H9 (cell line): ENCODE measurements at regions not wholly inside any gene's neighbourhood (a gene's known extent, or its start where the extent isn't known, plus 50 kb on each side); places are given as distances from the start of the nearest gene placed in this dataset.
"Not testable (repeated sequence)": the region's sequence is repeated elsewhere in the genome, so short reads cannot be mapped to it uniquely, and the experiment has no call there.

ENCODE experiments used
- DNase-seq: peaks from one replicate; pipeline ENCODE4 v3.0.0-alpha.2; 2017
- H2AFZ ChIP-seq: one replicate; pipeline ENCODE4 v1.6.1; 2013; ENCODE audit warnings: mild to moderate bottlenecking, low read length, control low read depth, moderate library complexity
- H2AK5ac ChIP-seq: 2 replicates; pipeline ENCODE4 v1.6.1; 2013; ENCODE audit warnings: low read length, control low read depth, mixed read lengths; ENCODE audit not compliant: insufficient read length
- H2BK120ac ChIP-seq: one replicate; pipeline ENCODE4 v1.6.1; 2013; ENCODE audit warnings: low read depth, mild to moderate bottlenecking, low read length, control low read depth, inconsistent platforms; ENCODE audit not compliant: poor library complexity, severe bottlenecking
- H2BK12ac ChIP-seq: 2 replicates; pipeline ENCODE4 v1.6.1; 2013; ENCODE audit warnings: low read length, control low read depth, mixed read lengths, low read depth; ENCODE audit not compliant: insufficient read length
- H2BK15ac ChIP-seq: 2 replicates; pipeline ENCODE4 v1.6.1; 2013; ENCODE audit warnings: low read depth, low read length, control low read depth
- H2BK20ac ChIP-seq: one replicate; pipeline ENCODE4 v1.6.1; 2013; ENCODE audit warnings: low read depth, mild to moderate bottlenecking, low read length, control low read depth, inconsistent platforms; ENCODE audit not compliant: poor library complexity, severe bottlenecking
- H2BK5ac ChIP-seq: 2 replicates; pipeline ENCODE4 v1.6.1; 2013; ENCODE audit warnings: low read length, control low read depth, mixed read lengths; ENCODE audit not compliant: insufficient read length
- H3K14ac ChIP-seq: 2 replicates; pipeline ENCODE4 v1.6.1; 2013; ENCODE audit warnings: low read length, control low read depth; ENCODE audit not compliant: insufficient read depth
- H3K18ac ChIP-seq: 2 replicates; pipeline ENCODE4 v1.6.1; 2013; ENCODE audit warnings: low read depth, mild to moderate bottlenecking, mixed read lengths, low read length, control low read depth; ENCODE audit not compliant: insufficient read length
- H3K23ac ChIP-seq: 2 replicates; pipeline ENCODE4 v1.6.1; 2013; ENCODE audit warnings: low read length, control low read depth, mixed read lengths, low read depth; ENCODE audit not compliant: insufficient read length
- H3K23me2 ChIP-seq: 2 replicates; pipeline ENCODE4 v1.6.1; 2013; ENCODE audit warnings: low read depth, mild to moderate bottlenecking, mixed read lengths, low read length, control low read depth; ENCODE audit not compliant: insufficient read length, poor library complexity, severe bottlenecking
- H3K27ac ChIP-seq: 2 replicates; pipeline ENCODE4 v1.5.1; 2013; ENCODE audit warnings: low read length, control low read depth, mixed read lengths, low read depth; ENCODE audit not compliant: insufficient read length
- H3K27me3 ChIP-seq: 2 replicates; pipeline ENCODE4 v1.6.1; 2013; ENCODE audit warnings: low read length, control low read depth, inconsistent platforms; ENCODE audit not compliant: insufficient read depth
- H3K4ac ChIP-seq: 2 replicates; pipeline ENCODE4 v1.6.1; 2013; ENCODE audit warnings: low read depth, mild to moderate bottlenecking, control low read depth, inconsistent platforms, low read length, moderate library complexity
- H3K4me1 ChIP-seq: 2 replicates; pipeline ENCODE4 v1.6.1; 2013; ENCODE audit warnings: low read length, control low read depth, inconsistent platforms; ENCODE audit not compliant: insufficient read depth
- H3K4me2 ChIP-seq: 2 replicates; pipeline ENCODE4 v1.6.1; 2013; ENCODE audit warnings: low read length, control low read depth, mixed read lengths; ENCODE audit not compliant: insufficient read length, insufficient read depth
- H3K56ac ChIP-seq: 2 replicates; pipeline ENCODE4 v1.6.1; 2013; ENCODE audit warnings: low read depth, mild to moderate bottlenecking, mixed read lengths, low read length, control low read depth; ENCODE audit not compliant: insufficient read length
- H3K79me1 ChIP-seq: 2 replicates; pipeline ENCODE4 v1.6.1; 2013; ENCODE audit warnings: low read depth, mild to moderate bottlenecking, moderate library complexity, low read length, control low read depth, inconsistent platforms; ENCODE audit not compliant: insufficient read depth, poor library complexity, severe bottlenecking
- H3K79me2 ChIP-seq: 2 replicates; pipeline ENCODE4 v1.6.1; 2013; ENCODE audit warnings: low read length, control low read depth, inconsistent platforms; ENCODE audit not compliant: insufficient read depth
- H3K9ac ChIP-seq: 2 replicates; pipeline ENCODE4 v1.6.1; 2013; ENCODE audit warnings: low read length, control low read depth, mixed read lengths; ENCODE audit not compliant: insufficient read length; ENCODE audit errors: extremely low read depth
- H3K9me3 ChIP-seq: one replicate; pipeline ENCODE4 v1.6.1; 2013; ENCODE audit warnings: low read depth, low read length, inconsistent platforms; ENCODE audit not compliant: control insufficient read depth
- H3T11ph ChIP-seq: one replicate; pipeline ENCODE4 v1.6.1; 2013; ENCODE audit warnings: mild to moderate bottlenecking, low read length, control low read depth, inconsistent platforms
- H4K20me1 ChIP-seq: one replicate; pipeline ENCODE4 v1.6.1; 2013; ENCODE audit not compliant: control insufficient read depth, insufficient read length, insufficient read depth
- H4K5ac ChIP-seq: 2 replicates; pipeline ENCODE4 v1.6.1; 2013; ENCODE audit warnings: low read depth, mild to moderate bottlenecking, mixed read lengths, low read length, control low read depth; ENCODE audit not compliant: insufficient read length
- H4K8ac ChIP-seq: replicated peaks from 2 replicates; pipeline ENCODE4 v1.6.1; 2013; ENCODE audit warnings: low read length, control low read depth, mixed read lengths, low read depth; ENCODE audit not compliant: insufficient read length
- H4K91ac ChIP-seq: 2 replicates; pipeline ENCODE4 v1.6.1; 2013; ENCODE audit warnings: low read depth, mild to moderate bottlenecking, moderate library complexity, mixed read lengths, low read length, control low read depth; ENCODE audit not compliant: insufficient read length
- H3K27ac Mint-ChIP-seq, 3 experiments: 2 replicates in 2 of 3; 3 replicates in 1 of 3; pipeline ENCODE4 v1.8.0; 2020 to 2021; ENCODE audit warnings: mixed read lengths in 3 of 3, mild to moderate bottlenecking in 1 of 3, moderate library complexity in 1 of 3
- H3K27me3 Mint-ChIP-seq: 2 replicates; pipeline ENCODE4 v1.8.0; 2021; ENCODE audit warnings: low read depth, mild to moderate bottlenecking, moderate library complexity, mixed read lengths
- H3K36me3 Mint-ChIP-seq, 3 experiments: 2 replicates in 2 of 3; 3 replicates in 1 of 3; pipeline ENCODE4 v1.8.0; 2020 to 2021; ENCODE audit warnings: low read depth in 3 of 3, mixed read lengths in 3 of 3; ENCODE audit not compliant: insufficient read depth in 1 of 3
- H3K4me1 Mint-ChIP-seq, 2 experiments: 2 replicates each; pipeline ENCODE4 v1.8.0; 2020; ENCODE audit warnings: mixed read lengths in 2 of 2
- H3K4me3 Mint-ChIP-seq, 2 experiments: 2 replicates in 1 of 2; 3 replicates in 1 of 2; pipeline ENCODE4 v1.8.0; 2020 to 2021; ENCODE audit warnings: mild to moderate bottlenecking in 2 of 2, mixed read lengths in 2 of 2, moderate library complexity in 1 of 2
- H3K9me3 Mint-ChIP-seq, 2 experiments: 2 replicates in 1 of 2; 3 replicates in 1 of 2; pipeline ENCODE4 v1.8.0; 2020; ENCODE audit warnings: mild to moderate bottlenecking in 2 of 2, mixed read lengths in 2 of 2, moderate library complexity in 1 of 2
- WGBS: extraction: QIAGEN DNeasy Blood & Tissue Kit; methylation state at CpG from one replicate; pipeline ENCODE4 v1.1.7; 2013; ENCODE audit warnings: missing lambda C conversion rate, low lambda C conversion rate, mixed read lengths; ENCODE audit not compliant: insufficient read length; ENCODE audit errors: extremely low coverage; 5-methylcytosine and 5-hydroxymethylcytosine counted together

- H3K27ac ChIP-seq, H2AFZ ChIP-seq, H3K9ac ChIP-seq, H2BK12ac ChIP-seq, H2AK5ac ChIP-seq, H3K4me1 Mint-ChIP-seq, H3K36me3 Mint-ChIP-seq, H3K9me3 Mint-ChIP-seq, H3K9me3 ChIP-seq, H3K4ac ChIP-seq, H3K23me2 ChIP-seq, H2BK120ac ChIP-seq, H4K8ac ChIP-seq, H3K23ac ChIP-seq, H4K5ac ChIP-seq, H2BK15ac ChIP-seq, H3K18ac ChIP-seq, H3T11ph ChIP-seq, H2BK5ac ChIP-seq, H4K91ac ChIP-seq, H3K4me2 ChIP-seq, H3K56ac ChIP-seq, H3K4me3 Mint-ChIP-seq, H4K20me1 ChIP-seq, H3K79me1 ChIP-seq, H3K79me2 ChIP-seq, H3K27ac Mint-ChIP-seq, H2BK20ac ChIP-seq, H3K27me3 Mint-ChIP-seq, H3K27me3 ChIP-seq, H3K4me1 ChIP-seq, H3K14ac ChIP-seq, DNase-seq: not testable (repeated sequence)
- WGBS, result no CpG with 5 or more reads among the region's 1 CpG
Measured at GRCh38 chr2:90266888-90267287, 1575.4 kb downstream of the RPIA start.

GRCh38 chr2:90287751-90288150 lies 1596.3 kb downstream of the RPIA start:
- H2BK20ac ChIP-seq, H3K23ac ChIP-seq, H3K4me1 ChIP-seq, H4K20me1 ChIP-seq, H4K5ac ChIP-seq, H2BK120ac ChIP-seq, H2BK12ac ChIP-seq, DNase-seq, H3K36me3 Mint-ChIP-seq, H3K27me3 ChIP-seq, H2AFZ ChIP-seq, H3K9ac ChIP-seq, H4K8ac ChIP-seq, H3T11ph ChIP-seq, H3K56ac ChIP-seq, H3K27me3 Mint-ChIP-seq, H2BK15ac ChIP-seq, H3K9me3 ChIP-seq, H3K79me2 ChIP-seq, H3K4me2 ChIP-seq, H2AK5ac ChIP-seq, H4K91ac ChIP-seq, H2BK5ac ChIP-seq, H3K23me2 ChIP-seq, H3K4me1 Mint-ChIP-seq, H3K27ac Mint-ChIP-seq, H3K14ac ChIP-seq, H3K18ac ChIP-seq, H3K9me3 Mint-ChIP-seq, H3K4ac ChIP-seq, H3K4me3 Mint-ChIP-seq, H3K79me1 ChIP-seq, H3K27ac ChIP-seq: not testable (repeated sequence)

- H2BK12ac ChIP-seq, H2BK120ac ChIP-seq, H3K4ac ChIP-seq, H3K23ac ChIP-seq, H3K27me3 ChIP-seq, H2BK15ac ChIP-seq, H4K5ac ChIP-seq, H3K9ac ChIP-seq, H4K91ac ChIP-seq, H3K9me3 Mint-ChIP-seq, H3K79me1 ChIP-seq, H3K14ac ChIP-seq, H3T11ph ChIP-seq, H3K4me1 Mint-ChIP-seq, H3K4me2 ChIP-seq, DNase-seq, H3K27me3 Mint-ChIP-seq, H3K23me2 ChIP-seq, H3K9me3 ChIP-seq, H2AFZ ChIP-seq, H3K36me3 Mint-ChIP-seq, H4K8ac ChIP-seq, H3K27ac Mint-ChIP-seq, H3K4me3 Mint-ChIP-seq, H3K56ac ChIP-seq, H3K18ac ChIP-seq, H3K4me1 ChIP-seq, H4K20me1 ChIP-seq, H2BK5ac ChIP-seq, H2BK20ac ChIP-seq, H2AK5ac ChIP-seq, H3K27ac ChIP-seq, H3K79me2 ChIP-seq: not testable (repeated sequence)
- WGBS, result no CpG with 5 or more reads among the region's 7 CpGs
Measured at GRCh38 chr2:90288396-90288795, 1596.9 kb downstream of the RPIA start.
